BE2C (cell line): ENCODE measurements at regions not wholly inside any gene's neighbourhood (a gene's known extent, or its start where the extent isn't known, plus 50 kb on each side); places are given as distances from the start of the nearest gene placed in this dataset.

ENCODE experiments used
- DNase-seq: peaks from one replicate; pipeline ENCODE4 v3.0.0-alpha.2; 2020
- H3K27me3 ChIP-seq: fragments of 250-450 bp; sonication (Bioruptor Pico); 2 replicates; pipeline ENCODE4 v1.5.1; 2020; ENCODE audit warnings: mild to moderate bottlenecking
- H3K36me3 ChIP-seq: fragments of 250-450 bp; sonication (Bioruptor Pico); 2 replicates; pipeline ENCODE4 v1.5.1; 2020; ENCODE audit warnings: mild to moderate bottlenecking
- H3K4me1 ChIP-seq: fragments of 250-450 bp; sonication (Bioruptor Pico); 2 replicates; pipeline ENCODE4 v1.5.1; 2020
- H3K4me3 ChIP-seq: 2 replicates; pipeline ENCODE4 v1.5.1; 2011; ENCODE audit warnings: low read depth, low read length
- H3K9me3 ChIP-seq: fragments of 250-450 bp; sonication (Bioruptor Pico); 2 replicates; pipeline ENCODE4 v1.5.1; 2020
- CTCF ChIP-seq: IDR thresholded peaks from 2 replicates; pipeline ENCODE4 v1.5.1; 2012; ENCODE audit warnings: mild to moderate bottlenecking, low read depth, low read length

GRCh38 chr13:29980339-29980738, 129.9 kb upstream of the UBL3 start:
- peaks cover 5% of the 10 kb centered on the region for H3K27me3 ChIP-seq
- H3K36me3 ChIP-seq: no peaks in the 10 kb centered on the region
- no peaks in the 10 kb centered on the region for H3K9me3 ChIP-seq
- no peaks in the 10 kb centered on the region for H3K4me1 ChIP-seq
- H3K4me3 ChIP-seq: no peak overlapping the region
- DNase-seq: no peak
- TF ChIP-seq CTCF: no peak

- H3K27me3 ChIP-seq: no peaks in the 10 kb centered on the region
- no peaks in the 10 kb centered on the region for H3K36me3 ChIP-seq
- DNase-seq: no peak
- H3K4me3 ChIP-seq: no peak overlapping the region
- TF ChIP-seq CTCF: no peak
- H3K9me3 ChIP-seq: no peaks in the 10 kb centered on the region; the same call in 1 of the 2 replicates
- H3K4me1 ChIP-seq: no peaks in the 10 kb centered on the region
These were observed 127.8 kb upstream of the UBL3 start for GRCh38 chr13:29978211-29978610.

- no peak for TF ChIP-seq CTCF
- Histone ChIP-seq H3K4me1 (no peaks in the 10 kb centered on the region), H3K4me3 (no peak overlapping the region), H3K9me3 (no peaks in the 10 kb centered on the region; the same call in none of the 2 replicates), H3K27me3 (no peaks in the 10 kb centered on the region), H3K36me3 (no peaks in the 10 kb centered on the region)
- no peak for DNase-seq
These were observed 127.2 kb upstream of the UBL3 start for GRCh38 chr13:29977476-29978120.

- H3K36me3 ChIP-seq: no peaks in the 10 kb centered on the region
- H3K27me3 ChIP-seq: 0 out of 2 replicates have a peak, but pooled peaks cover 4% of the 10 kb centered on the region
- no peak for TF ChIP-seq CTCF
- no peak overlapping the region for H3K4me3 ChIP-seq
- no peaks in the 10 kb centered on the region for H3K4me1 ChIP-seq
- no peak for DNase-seq
- peaks cover 2% of the 10 kb centered on the region for H3K9me3 ChIP-seq
These were observed 126.1 kb upstream of the UBL3 start for GRCh38 chr13:29976535-29976934.

- no peak for TF ChIP-seq CTCF
- Histone ChIP-seq H3K27me3 (0 out of 2 replicates have a peak, but pooled peaks cover 4% of the 10 kb centered on the region), H3K36me3 (no peaks in the 10 kb centered on the region), H3K9me3 (peaks cover 2% of the 10 kb centered on the region), H3K4me1 (no peaks in the 10 kb centered on the region), H3K4me3 (no peak overlapping the region)
- DNase-seq: no peak
These were observed 124.9 kb upstream of the UBL3 start for GRCh38 chr13:29975283-29975682.

- no peaks in the 10 kb centered on the region for H3K4me1 ChIP-seq
- no peak for TF ChIP-seq CTCF
- H3K36me3 ChIP-seq: no peaks in the 10 kb centered on the region
- no peak for DNase-seq
- H3K27me3 ChIP-seq: peaks cover 7% of the 10 kb centered on the region; the same call in 1 of the 2 replicates
- peaks cover 2% of the 10 kb centered on the region for H3K9me3 ChIP-seq
- H3K4me3 ChIP-seq: no peak overlapping the region
These were observed 118.9 kb upstream of the UBL3 start for GRCh38 chr13:29969286-29969685.
